DOHH2 (cell line): ENCODE measurements at regions not wholly inside any gene's neighbourhood (a gene's known extent, or its start where the extent isn't known, plus 50 kb on each side); places are given as distances from the start of the nearest gene placed in this dataset.

Experiments used
- H3F3A ChIP-seq: fragments of 200-600 bp; sonication (generic), shearing (Covaris generic); 2 replicates; pipeline ENCODE4 v1.6.0; 2016; ENCODE audit warnings: antibody characterized with exemption, mild to moderate bottlenecking; ENCODE audit not compliant: control insufficient read depth, insufficient read depth
- H3K27ac ChIP-seq: fragments of 200-600 bp; sonication (generic); 2 replicates; pipeline ENCODE4 v1.5.1; 2014; ENCODE audit warnings: low read depth, mild to moderate bottlenecking, low read length, moderate library complexity
- H3K27me3 ChIP-seq: fragments of 200-600 bp; sonication (generic); 2 replicates; pipeline ENCODE4 v1.6.1; 2014; ENCODE audit warnings: mild to moderate bottlenecking, low read length, mixed read lengths; ENCODE audit not compliant: control insufficient read depth
- H3K36me3 ChIP-seq: fragments of 200-600 bp; sonication (generic); 2 replicates; pipeline ENCODE4 v1.6.1; 2014; ENCODE audit warnings: mild to moderate bottlenecking, low read length, moderate library complexity, mixed read lengths; ENCODE audit not compliant: control insufficient read depth
- H3K4me1 ChIP-seq: fragments of 200-600 bp; sonication (generic); 2 replicates; pipeline ENCODE4 v1.6.1; 2014; ENCODE audit warnings: mild to moderate bottlenecking, low read length, mixed read lengths; ENCODE audit not compliant: control insufficient read depth
- H3K4me2 ChIP-seq: fragments of 200-600 bp; sonication (generic); 2 replicates; pipeline ENCODE4 v1.6.0; 2014; ENCODE audit warnings: mild to moderate bottlenecking, low read length, moderate library complexity
- H3K4me3 ChIP-seq: fragments of 200-600 bp; sonication (generic); 2 replicates; pipeline ENCODE4 v1.5.1; 2014; ENCODE audit warnings: mild to moderate bottlenecking, low read length, mixed read lengths
- H3K79me2 ChIP-seq: fragments of 200-600 bp; sonication (generic); 2 replicates; pipeline ENCODE4 v1.6.1; 2014; ENCODE audit warnings: mild to moderate bottlenecking, low read length, mixed read lengths; ENCODE audit not compliant: control insufficient read depth
- H3K9me2 ChIP-seq: fragments of 200-600 bp; sonication (generic); replicated peaks from 2 replicates; pipeline ENCODE4 v1.6.1; 2014; ENCODE audit warnings: mild to moderate bottlenecking, low read length, mixed read lengths; ENCODE audit not compliant: control insufficient read depth
- H3K9me3 ChIP-seq: fragments of 200-600 bp; sonication (generic); 2 replicates; pipeline ENCODE4 v1.6.1; 2014; ENCODE audit warnings: antibody characterized with exemption, low read length, mixed read lengths; ENCODE audit not compliant: control insufficient read depth, insufficient read depth
- H4K20me1 ChIP-seq: fragments of 200-600 bp; sonication (generic); 2 replicates; pipeline ENCODE4 v1.6.0; 2014; ENCODE audit warnings: low read depth, mild to moderate bottlenecking, antibody characterized with exemption, low read length, moderate library complexity; ENCODE audit not compliant: control insufficient read depth, insufficient read depth
- EZH2phosphoT487 ChIP-seq: fragments of 200-600 bp; sonication (generic); IDR thresholded peaks from 2 replicates; pipeline ENCODE4 v1.6.1; 2017; ENCODE audit warnings: borderline replicate concordance, mild to moderate bottlenecking, antibody characterized with exemption, low read length, moderate library complexity, mixed read lengths
- TF ChIP-seq, protein P1 (sequence below): fragments of 200-600 bp; sonication (generic); IDR thresholded peaks from one replicate; pipeline ENCODE4 v1.5.1; 2014; ENCODE audit warnings: antibody characterized with exemption, mild to moderate bottlenecking, low read depth, low read length; ENCODE audit not compliant: poor library complexity, severe bottlenecking

DNA sequence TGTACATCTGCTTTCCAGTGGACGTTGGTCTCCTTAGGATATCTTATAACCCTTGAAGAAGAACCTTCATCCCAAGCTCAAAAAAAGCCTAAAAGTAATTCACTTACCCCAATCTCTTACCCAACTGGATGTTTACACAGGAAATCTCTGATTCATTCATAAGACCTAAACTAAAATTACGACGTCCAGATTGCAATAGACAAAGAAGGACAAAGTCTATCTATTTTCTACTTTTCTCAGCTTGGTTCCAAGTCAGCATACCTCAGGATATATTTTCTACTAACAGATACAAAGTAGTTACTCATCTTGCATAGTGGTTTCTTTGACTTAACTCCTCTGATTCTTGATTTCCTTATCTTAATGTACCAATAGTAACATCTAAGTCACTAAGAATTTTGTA is 669.9 kb downstream of the OTOL1 start:
- no peaks in the 10 kb centered on the region for H3K4me1 ChIP-seq
- H3K4me2 ChIP-seq = no peak overlapping the region
- H4K20me1 ChIP-seq = no peaks in the 10 kb centered on the region
- no peaks in the 10 kb centered on the region for H3K9me2 ChIP-seq
- H3F3A ChIP-seq = no peaks in the 10 kb centered on the region
- no peaks in the 10 kb centered on the region for H3K27me3 ChIP-seq
- no peaks in the 10 kb centered on the region for H3K36me3 ChIP-seq
- H3K79me2 ChIP-seq = no peaks in the 10 kb centered on the region
- H3K4me3 ChIP-seq = no peak overlapping the region
- no peaks in the 10 kb centered on the region for H3K9me3 ChIP-seq
- TF ChIP-seq, protein P1, sequence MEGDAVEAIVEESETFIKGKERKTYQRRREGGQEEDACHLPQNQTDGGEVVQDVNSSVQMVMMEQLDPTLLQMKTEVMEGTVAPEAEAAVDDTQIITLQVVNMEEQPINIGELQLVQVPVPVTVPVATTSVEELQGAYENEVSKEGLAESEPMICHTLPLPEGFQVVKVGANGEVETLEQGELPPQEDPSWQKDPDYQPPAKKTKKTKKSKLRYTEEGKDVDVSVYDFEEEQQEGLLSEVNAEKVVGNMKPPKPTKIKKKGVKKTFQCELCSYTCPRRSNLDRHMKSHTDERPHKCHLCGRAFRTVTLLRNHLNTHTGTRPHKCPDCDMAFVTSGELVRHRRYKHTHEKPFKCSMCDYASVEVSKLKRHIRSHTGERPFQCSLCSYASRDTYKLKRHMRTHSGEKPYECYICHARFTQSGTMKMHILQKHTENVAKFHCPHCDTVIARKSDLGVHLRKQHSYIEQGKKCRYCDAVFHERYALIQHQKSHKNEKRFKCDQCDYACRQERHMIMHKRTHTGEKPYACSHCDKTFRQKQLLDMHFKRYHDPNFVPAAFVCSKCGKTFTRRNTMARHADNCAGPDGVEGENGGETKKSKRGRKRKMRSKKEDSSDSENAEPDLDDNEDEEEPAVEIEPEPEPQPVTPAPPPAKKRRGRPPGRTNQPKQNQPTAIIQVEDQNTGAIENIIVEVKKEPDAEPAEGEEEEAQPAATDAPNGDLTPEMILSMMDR = no peak
- no peak for TF ChIP-seq EZH2phosphoT487
- H3K27ac ChIP-seq = no peak overlapping the region

DNA sequence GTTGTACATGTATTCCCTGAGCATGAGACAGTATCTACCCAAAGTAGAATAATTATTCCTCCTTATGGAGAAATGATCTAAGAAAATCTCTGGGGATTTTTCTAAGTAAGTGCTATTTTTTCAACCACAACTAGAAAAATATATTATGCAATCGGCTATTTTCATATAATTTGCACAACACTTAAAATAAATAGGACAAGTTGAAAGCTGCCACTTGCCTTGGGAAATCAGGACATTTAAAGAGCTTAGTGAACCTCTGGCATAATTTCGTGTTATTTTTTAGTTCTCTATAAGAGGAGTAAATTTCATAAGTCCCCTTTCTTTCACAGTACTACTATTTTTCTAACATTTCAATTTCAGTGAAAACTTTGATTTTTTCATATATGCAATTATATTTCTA is 672.1 kb downstream of the OTOL1 start:
- TF ChIP-seq, protein P1 = no peak
- TF ChIP-seq EZH2phosphoT487 = no peak
- Histone ChIP-seq H4K20me1 (no peaks in the 10 kb centered on the region), H3K9me2 (no peaks in the 10 kb centered on the region)

DNA sequence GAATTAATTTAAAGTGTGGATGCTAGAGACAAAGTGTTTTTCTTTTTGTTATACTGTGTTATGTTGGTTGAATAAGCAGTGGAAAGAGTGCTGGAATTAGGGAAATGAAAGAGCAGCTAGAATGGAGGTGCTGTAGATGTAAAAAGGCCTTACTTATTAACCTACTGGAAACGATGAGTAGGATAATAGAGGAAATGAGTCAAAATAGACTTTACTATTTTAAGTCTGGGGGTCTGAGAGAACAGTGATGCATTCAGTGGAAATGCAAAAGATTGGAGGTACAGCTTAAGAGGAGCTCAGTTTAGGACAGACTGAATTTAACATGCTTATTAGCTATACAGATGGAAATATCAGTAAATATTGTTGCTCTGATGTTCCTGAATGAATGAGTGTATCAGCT is 674.0 kb downstream of the OTOL1 start:
- Histone ChIP-seq H3K4me3 (no peak overlapping the region), H3K27ac (no peak overlapping the region)

More for the DNA sequence above, 672.1 kb downstream of the OTOL1 start:
- H3K36me3 ChIP-seq = no peaks in the 10 kb centered on the region
- no peaks in the 10 kb centered on the region for H3K27me3 ChIP-seq
- H3K79me2 ChIP-seq = no peaks in the 10 kb centered on the region
- H3F3A ChIP-seq = no peaks in the 10 kb centered on the region
- H3K4me1 ChIP-seq = no peaks in the 10 kb centered on the region
- H3K4me3 ChIP-seq = no peak overlapping the region
- no peak overlapping the region for H3K4me2 ChIP-seq
- H3K9me3 ChIP-seq = no peaks in the 10 kb centered on the region
- H3K27ac ChIP-seq = no peak overlapping the region

More for the DNA sequence above, 674.0 kb downstream of the OTOL1 start:
- Histone ChIP-seq H3K79me2 (no peaks in the 10 kb centered on the region), H3K9me2 (no peaks in the 10 kb centered on the region), H3K9me3 (no peaks in the 10 kb centered on the region), H4K20me1 (no peaks in the 10 kb centered on the region), H3F3A (no peaks in the 10 kb centered on the region), H3K4me2 (no peak overlapping the region), H3K27me3 (no peaks in the 10 kb centered on the region), H3K36me3 (no peaks in the 10 kb centered on the region), H3K4me1 (no peaks in the 10 kb centered on the region)
- TF ChIP-seq EZH2phosphoT487 = no peak
- TF ChIP-seq, protein P1 = no peak
